Astrocyte of the spinal cord (primary cell): ENCODE measurements at regions not wholly inside any gene's neighbourhood (a gene's known extent, or its start where the extent isn't known, plus 50 kb on each side); places are given as distances from the start of the nearest gene placed in this dataset.

Source experiments
- DNase-seq: peaks from one replicate; pipeline ENCODE4 v3.0.0; 2011; ENCODE audit warnings: low read depth, low spot score
- H3K4me3 ChIP-seq: 2 replicates; pipeline ENCODE4 v1.5.1; 2011; ENCODE audit warnings: low read depth, mild to moderate bottlenecking, low read length, moderate library complexity
- CTCF ChIP-seq: IDR thresholded peaks from 2 replicates; pipeline ENCODE4 v1.5.1; 2012; ENCODE audit warnings: low read depth, mild to moderate bottlenecking, low read length, inconsistent platforms
- in situ Hi-C: cut with HindIII; loops from 2 replicates; pipeline ENCODE4 v1.10.0; 2017; ENCODE audit warnings: low sequenced_read_pairs

- no peak overlapping the region for H3K4me3 ChIP-seq
- DNase-seq, result no peak
- in situ Hi-C loops, result no loop called here
- TF ChIP-seq CTCF, result no peak
These were observed 449.0 kb downstream of the MATN1 start for GRCh38 chr1:30274173-30274970.

GRCh38 chr1:30273456-30273855 is 449.9 kb downstream of the MATN1 start:
- TF ChIP-seq CTCF, result no peak
- no peak overlapping the region for H3K4me3 ChIP-seq
- DNase-seq, result no peak
- in situ Hi-C loops, result no loop called here

- in situ Hi-C loops, result no loop called here
- no peak for DNase-seq
- no peak for TF ChIP-seq CTCF
- no peak overlapping the region for H3K4me3 ChIP-seq
These were observed 450.4 kb downstream of the MATN1 start for GRCh38 chr1:30273021-30273325.

- no peak for TF ChIP-seq CTCF
- no peak overlapping the region for H3K4me3 ChIP-seq
- DNase-seq, result peak; percentile 0
- in situ Hi-C loops, result no loop called here
These were observed 450.9 kb downstream of the MATN1 start for GRCh38 chr1:30272277-30273020.

- no peak for TF ChIP-seq CTCF
- no peak overlapping the region for H3K4me3 ChIP-seq
- no peak for DNase-seq
- in situ Hi-C loops, result no loop called here
These were observed 451.7 kb downstream of the MATN1 start for GRCh38 chr1:30271401-30272276.

- in situ Hi-C loops, result no loop called here
- H3K4me3 ChIP-seq, result no peak overlapping the region
- no peak for DNase-seq
- no peak for TF ChIP-seq CTCF
These were observed 452.9 kb downstream of the MATN1 start for GRCh38 chr1:30270461-30270860.
